H9 (cell line): ENCODE measurements at regions not wholly inside any gene's neighbourhood (a gene's known extent, or its start where the extent isn't known, plus 50 kb on each side); places are given as distances from the start of the nearest gene placed in this dataset.

Experiments
- DNase-seq: peaks from one replicate; pipeline ENCODE4 v3.0.0-alpha.2; 2017
- H2AFZ ChIP-seq: one replicate; pipeline ENCODE4 v1.6.1; 2013; ENCODE audit warnings: mild to moderate bottlenecking, low read length, control low read depth, moderate library complexity
- H2AK5ac ChIP-seq: 2 replicates; pipeline ENCODE4 v1.6.1; 2013; ENCODE audit warnings: low read length, control low read depth, mixed read lengths; ENCODE audit not compliant: insufficient read length
- H2BK120ac ChIP-seq: one replicate; pipeline ENCODE4 v1.6.1; 2013; ENCODE audit warnings: low read depth, mild to moderate bottlenecking, low read length, control low read depth, inconsistent platforms; ENCODE audit not compliant: poor library complexity, severe bottlenecking
- H2BK12ac ChIP-seq: 2 replicates; pipeline ENCODE4 v1.6.1; 2013; ENCODE audit warnings: low read length, control low read depth, mixed read lengths, low read depth; ENCODE audit not compliant: insufficient read length
- H2BK15ac ChIP-seq: 2 replicates; pipeline ENCODE4 v1.6.1; 2013; ENCODE audit warnings: low read depth, low read length, control low read depth
- H2BK20ac ChIP-seq: one replicate; pipeline ENCODE4 v1.6.1; 2013; ENCODE audit warnings: low read depth, mild to moderate bottlenecking, low read length, control low read depth, inconsistent platforms; ENCODE audit not compliant: poor library complexity, severe bottlenecking
- H2BK5ac ChIP-seq: 2 replicates; pipeline ENCODE4 v1.6.1; 2013; ENCODE audit warnings: low read length, control low read depth, mixed read lengths; ENCODE audit not compliant: insufficient read length
- H3K14ac ChIP-seq: 2 replicates; pipeline ENCODE4 v1.6.1; 2013; ENCODE audit warnings: low read length, control low read depth; ENCODE audit not compliant: insufficient read depth
- H3K18ac ChIP-seq: 2 replicates; pipeline ENCODE4 v1.6.1; 2013; ENCODE audit warnings: low read depth, mild to moderate bottlenecking, mixed read lengths, low read length, control low read depth; ENCODE audit not compliant: insufficient read length
- H3K23ac ChIP-seq: 2 replicates; pipeline ENCODE4 v1.6.1; 2013; ENCODE audit warnings: low read length, control low read depth, mixed read lengths, low read depth; ENCODE audit not compliant: insufficient read length
- H3K23me2 ChIP-seq: 2 replicates; pipeline ENCODE4 v1.6.1; 2013; ENCODE audit warnings: low read depth, mild to moderate bottlenecking, mixed read lengths, low read length, control low read depth; ENCODE audit not compliant: insufficient read length, poor library complexity, severe bottlenecking
- H3K27ac ChIP-seq: 2 replicates; pipeline ENCODE4 v1.5.1; 2013; ENCODE audit warnings: low read length, control low read depth, mixed read lengths, low read depth; ENCODE audit not compliant: insufficient read length
- H3K27me3 ChIP-seq: 2 replicates; pipeline ENCODE4 v1.6.1; 2013; ENCODE audit warnings: low read length, control low read depth, inconsistent platforms; ENCODE audit not compliant: insufficient read depth
- H3K4ac ChIP-seq: 2 replicates; pipeline ENCODE4 v1.6.1; 2013; ENCODE audit warnings: low read depth, mild to moderate bottlenecking, control low read depth, inconsistent platforms, low read length, moderate library complexity
- H3K4me1 ChIP-seq: 2 replicates; pipeline ENCODE4 v1.6.1; 2013; ENCODE audit warnings: low read length, control low read depth, inconsistent platforms; ENCODE audit not compliant: insufficient read depth
- H3K4me2 ChIP-seq: 2 replicates; pipeline ENCODE4 v1.6.1; 2013; ENCODE audit warnings: low read length, control low read depth, mixed read lengths; ENCODE audit not compliant: insufficient read length, insufficient read depth
- H3K56ac ChIP-seq: 2 replicates; pipeline ENCODE4 v1.6.1; 2013; ENCODE audit warnings: low read depth, mild to moderate bottlenecking, mixed read lengths, low read length, control low read depth; ENCODE audit not compliant: insufficient read length
- H3K79me1 ChIP-seq: 2 replicates; pipeline ENCODE4 v1.6.1; 2013; ENCODE audit warnings: low read depth, mild to moderate bottlenecking, moderate library complexity, low read length, control low read depth, inconsistent platforms; ENCODE audit not compliant: insufficient read depth, poor library complexity, severe bottlenecking
- H3K79me2 ChIP-seq: 2 replicates; pipeline ENCODE4 v1.6.1; 2013; ENCODE audit warnings: low read length, control low read depth, inconsistent platforms; ENCODE audit not compliant: insufficient read depth
- H3K9ac ChIP-seq: 2 replicates; pipeline ENCODE4 v1.6.1; 2013; ENCODE audit warnings: low read length, control low read depth, mixed read lengths; ENCODE audit not compliant: insufficient read length; ENCODE audit errors: extremely low read depth
- H3K9me3 ChIP-seq: one replicate; pipeline ENCODE4 v1.6.1; 2013; ENCODE audit warnings: low read depth, low read length, inconsistent platforms; ENCODE audit not compliant: control insufficient read depth
- H3T11ph ChIP-seq: one replicate; pipeline ENCODE4 v1.6.1; 2013; ENCODE audit warnings: mild to moderate bottlenecking, low read length, control low read depth, inconsistent platforms
- H4K20me1 ChIP-seq: one replicate; pipeline ENCODE4 v1.6.1; 2013; ENCODE audit not compliant: control insufficient read depth, insufficient read length, insufficient read depth
- H4K5ac ChIP-seq: 2 replicates; pipeline ENCODE4 v1.6.1; 2013; ENCODE audit warnings: low read depth, mild to moderate bottlenecking, mixed read lengths, low read length, control low read depth; ENCODE audit not compliant: insufficient read length
- H4K8ac ChIP-seq: replicated peaks from 2 replicates; pipeline ENCODE4 v1.6.1; 2013; ENCODE audit warnings: low read length, control low read depth, mixed read lengths, low read depth; ENCODE audit not compliant: insufficient read length
- H4K91ac ChIP-seq: 2 replicates; pipeline ENCODE4 v1.6.1; 2013; ENCODE audit warnings: low read depth, mild to moderate bottlenecking, moderate library complexity, mixed read lengths, low read length, control low read depth; ENCODE audit not compliant: insufficient read length
- H3K27ac Mint-ChIP-seq, 3 experiments: 2 replicates in 2 of 3; 3 replicates in 1 of 3; pipeline ENCODE4 v1.8.0; 2020 to 2021; ENCODE audit warnings: mixed read lengths in 3 of 3, mild to moderate bottlenecking in 1 of 3, moderate library complexity in 1 of 3
- H3K27me3 Mint-ChIP-seq: 2 replicates; pipeline ENCODE4 v1.8.0; 2021; ENCODE audit warnings: low read depth, mild to moderate bottlenecking, moderate library complexity, mixed read lengths
- H3K36me3 Mint-ChIP-seq, 3 experiments: 2 replicates in 2 of 3; 3 replicates in 1 of 3; pipeline ENCODE4 v1.8.0; 2020 to 2021; ENCODE audit warnings: low read depth in 3 of 3, mixed read lengths in 3 of 3; ENCODE audit not compliant: insufficient read depth in 1 of 3
- H3K4me1 Mint-ChIP-seq, 2 experiments: 2 replicates each; pipeline ENCODE4 v1.8.0; 2020; ENCODE audit warnings: mixed read lengths in 2 of 2
- H3K4me3 Mint-ChIP-seq, 2 experiments: 2 replicates in 1 of 2; 3 replicates in 1 of 2; pipeline ENCODE4 v1.8.0; 2020 to 2021; ENCODE audit warnings: mild to moderate bottlenecking in 2 of 2, mixed read lengths in 2 of 2, moderate library complexity in 1 of 2
- H3K9me3 Mint-ChIP-seq, 2 experiments: 2 replicates in 1 of 2; 3 replicates in 1 of 2; pipeline ENCODE4 v1.8.0; 2020; ENCODE audit warnings: mild to moderate bottlenecking in 2 of 2, mixed read lengths in 2 of 2, moderate library complexity in 1 of 2
- CTCF ChIP-seq: fragments of 200-600 bp; sonication (generic); conservative IDR thresholded peaks from 3 replicates; pipeline ENCODE4 v1.8.0; 2021; ENCODE audit warnings: antibody characterized with exemption, mild to moderate bottlenecking
- WGBS: extraction: QIAGEN DNeasy Blood & Tissue Kit; methylation state at CpG from one replicate; pipeline ENCODE4 v1.1.7; 2013; ENCODE audit warnings: missing lambda C conversion rate, low lambda C conversion rate, mixed read lengths; ENCODE audit not compliant: insufficient read length; ENCODE audit errors: extremely low coverage; 5-methylcytosine and 5-hydroxymethylcytosine counted together

- Mint-ChIP-seq H3K27me3 (no peaks in the 10 kb centered on the region), H3K4me1 (no peaks in the 10 kb centered on the region)
- H3K9me3 ChIP-seq = no peaks in the 10 kb centered on the region
Measured at GRCh38 chr21:19565587-19565986, 1162.0 kb upstream of the TMPRSS15 start.

More at GRCh38 chr21:19565587-19565986, 1162.0 kb upstream of the TMPRSS15 start:
- no peak overlapping the region for H3K27ac Mint-ChIP-seq
- WGBS = no CpG with 5 or more reads among the region's 3 CpGs
- no peak overlapping the region for H2BK120ac ChIP-seq
- H3K23me2 ChIP-seq = no peaks in the 10 kb centered on the region
- H3K9me3 Mint-ChIP-seq = no peaks in the 10 kb centered on the region; a peak in 1 of 5 replicates
- no peak overlapping the region for H3K9ac ChIP-seq
- no peak overlapping the region for H4K8ac ChIP-seq
- no peak overlapping the region for H2BK15ac ChIP-seq
- no peak overlapping the region for H2BK5ac ChIP-seq
- H3K79me2 ChIP-seq = no peaks in the 10 kb centered on the region
- no peak overlapping the region for H3K27ac ChIP-seq
- no peak overlapping the region for H3K4me3 Mint-ChIP-seq
- no peak overlapping the region for H2BK20ac ChIP-seq
- H3K79me1 ChIP-seq = no peaks in the 10 kb centered on the region
- no peak overlapping the region for H2AFZ ChIP-seq
- H2BK12ac ChIP-seq = no peak overlapping the region
- H3K14ac ChIP-seq = no peak overlapping the region
- H4K91ac ChIP-seq = no peak overlapping the region
- TF ChIP-seq CTCF = no peak
- H3K4me1 ChIP-seq = no peaks in the 10 kb centered on the region
- H3K18ac ChIP-seq = no peak overlapping the region
- H3K4me2 ChIP-seq = no peak overlapping the region
- no peak overlapping the region for H2AK5ac ChIP-seq
- peaks cover 0 to 4% (median 1%) of the 10 kb centered on the region in 3 experiments; a peak in 1 of 7 replicates for H3K36me3 Mint-ChIP-seq
- no peak overlapping the region for H3K4ac ChIP-seq
- no peak overlapping the region for H3K23ac ChIP-seq
- no peaks in the 10 kb centered on the region for H3K27me3 ChIP-seq
- no peak overlapping the region for H4K5ac ChIP-seq
- no peaks in the 10 kb centered on the region for H4K20me1 ChIP-seq
- H3T11ph ChIP-seq = no peak overlapping the region
- DNase-seq = no peak
- no peak overlapping the region for H3K56ac ChIP-seq
